Esophagus squamous epithelium (tissue), 5 donors: ENCODE measurements at regions not wholly inside any gene's neighbourhood (a gene's known extent, or its start where the extent isn't known, plus 50 kb on each side); places are given as distances from the start of the nearest gene placed in this dataset.

ENCODE experiments used
- DNase-seq: peaks from one replicate; lab custom pipeline; 2025; lab: John Stamatoyannopoulos, UW
- H3K27ac ChIP-seq, 4 donors: fragments of 200-600 bp; sonication (generic); one replicate each; pipeline ENCODE4 v1.5.1; 2016 to 2019; ENCODE audit warnings: mild to moderate bottlenecking in 1 of 4
- H3K27me3 ChIP-seq, 4 donors: fragments of 200-600 bp; sonication (generic); 1 replicate in 3 of 4; 2 replicates in 1 of 4; pipeline versions ENCODE4 v1.5.1 to v1.6.0; 2017 to 2021; ENCODE audit warnings: antibody characterized with exemption in 1 of 4
- H3K36me3 ChIP-seq, 3 donors: fragments of 200-600 bp; sonication (generic); one replicate each; pipeline ENCODE4 v1.5.1; 2016 to 2019
- H3K4me1 ChIP-seq, 3 donors: fragments of 200-600 bp; sonication (generic); one replicate each; pipeline ENCODE4 v1.5.1; 2017 to 2019
- H3K4me3 ChIP-seq, 4 donors: fragments of 200-600 bp; sonication (generic); 1 replicate in 3 of 4; 2 replicates in 1 of 4; pipeline ENCODE4 v1.5.1; 2016 to 2019; ENCODE audit warnings: mild to moderate bottlenecking in 2 of 4, moderate library complexity in 1 of 4
- H3K9me3 ChIP-seq, 3 donors: fragments of 200-600 bp; sonication (generic); one replicate each; pipeline ENCODE4 v1.5.1; 2016 to 2019
- POLR2A ChIP-seq, 4 donors: fragments of 450-650 bp; IDR thresholded peaks; one replicate each; pipeline ENCODE4 v1.6.1; 2017; ENCODE audit warnings: antibody characterized with exemption in 4 of 4, mild to moderate bottlenecking in 4 of 4, moderate library complexity in 3 of 4
- WGBS, 2 donors: methylation state at CpG; one replicate each; pipeline ENCODE4 v1.1.5; 2018; 5-methylcytosine and 5-hydroxymethylcytosine counted together
- intact Hi-C: fragments of 100-400 bp; cut with DNase I; formaldehyde crosslinking; loops from one replicate; pipeline ENCODE4 v1.15.0; 2022
- TF ChIP-seq, protein P1 (sequence below), 6 experiments: fragments of 450-650 bp in 4 of 6; fragments of 200-600 bp in 2 of 6; sonication (generic) in 2 of 6; IDR thresholded peaks; one replicate each; pipeline ENCODE4 v1.5.1; 2016 to 2019; ENCODE audit warnings: antibody characterized with exemption in 6 of 6, mild to moderate bottlenecking in 4 of 6, moderate library complexity in 4 of 6
- donor health status: DM: yes; HTN: yes; CAD: no.

DNA sequence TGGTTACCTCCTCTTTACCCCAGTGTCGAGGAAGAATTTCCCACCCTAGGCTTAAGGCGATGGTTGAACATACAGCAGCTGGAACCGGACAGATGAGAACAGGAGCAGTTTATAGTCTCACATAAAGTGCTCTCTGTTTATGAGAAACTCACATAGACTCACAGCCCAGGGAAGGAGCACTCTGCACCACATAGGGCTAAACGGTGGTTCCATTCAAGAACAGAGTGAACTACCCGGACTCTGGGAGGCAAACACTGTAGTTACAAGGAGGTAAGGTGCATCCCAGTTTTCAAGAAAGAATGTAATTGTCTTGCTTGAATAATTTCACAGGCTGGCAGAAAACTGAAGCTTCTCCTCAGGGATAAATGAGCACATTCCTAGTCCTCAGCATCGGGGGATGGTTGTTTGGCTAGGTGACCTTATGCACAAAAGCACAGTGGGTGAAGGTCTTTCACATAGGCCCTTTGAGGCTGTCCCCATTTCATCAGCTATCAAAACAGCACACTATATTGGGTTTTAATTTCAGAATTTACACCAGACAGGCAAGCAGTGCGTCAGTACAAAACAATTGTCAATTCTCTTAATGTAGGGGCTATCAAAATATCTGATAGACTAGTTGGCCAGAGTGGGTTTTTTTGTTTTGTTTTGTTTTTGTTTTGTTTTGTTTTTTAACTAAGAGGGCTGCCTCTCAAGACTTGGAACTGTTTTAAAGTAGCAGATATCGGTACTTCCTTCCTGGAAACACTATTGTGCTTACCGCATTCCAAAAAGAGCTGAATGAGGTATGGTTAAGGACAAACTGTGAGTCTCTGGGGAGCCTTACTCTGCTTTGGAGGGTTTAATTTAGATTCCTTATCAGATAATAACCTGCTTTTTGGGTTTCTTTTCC is 918.1 kb upstream of the CDH8 start:
- DNase-seq = no peak
- no peaks in the 10 kb centered on the region for H3K4me1 ChIP-seq
- H3K9me3 ChIP-seq = no peaks in the 10 kb centered on the region
- no peak overlapping the region for H3K27ac ChIP-seq
- TF ChIP-seq POLR2A (IDR thresholded peaks at IDR 0.05) = no peak
- TF ChIP-seq, protein P1, sequence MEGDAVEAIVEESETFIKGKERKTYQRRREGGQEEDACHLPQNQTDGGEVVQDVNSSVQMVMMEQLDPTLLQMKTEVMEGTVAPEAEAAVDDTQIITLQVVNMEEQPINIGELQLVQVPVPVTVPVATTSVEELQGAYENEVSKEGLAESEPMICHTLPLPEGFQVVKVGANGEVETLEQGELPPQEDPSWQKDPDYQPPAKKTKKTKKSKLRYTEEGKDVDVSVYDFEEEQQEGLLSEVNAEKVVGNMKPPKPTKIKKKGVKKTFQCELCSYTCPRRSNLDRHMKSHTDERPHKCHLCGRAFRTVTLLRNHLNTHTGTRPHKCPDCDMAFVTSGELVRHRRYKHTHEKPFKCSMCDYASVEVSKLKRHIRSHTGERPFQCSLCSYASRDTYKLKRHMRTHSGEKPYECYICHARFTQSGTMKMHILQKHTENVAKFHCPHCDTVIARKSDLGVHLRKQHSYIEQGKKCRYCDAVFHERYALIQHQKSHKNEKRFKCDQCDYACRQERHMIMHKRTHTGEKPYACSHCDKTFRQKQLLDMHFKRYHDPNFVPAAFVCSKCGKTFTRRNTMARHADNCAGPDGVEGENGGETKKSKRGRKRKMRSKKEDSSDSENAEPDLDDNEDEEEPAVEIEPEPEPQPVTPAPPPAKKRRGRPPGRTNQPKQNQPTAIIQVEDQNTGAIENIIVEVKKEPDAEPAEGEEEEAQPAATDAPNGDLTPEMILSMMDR (IDR thresholded peaks at IDR 0.05) = no peak
- H3K4me3 ChIP-seq = no peak overlapping the region
- intact Hi-C loops = no loop called here
- H3K36me3 ChIP-seq = no peaks in the 10 kb centered on the region
- peaks cover 0 to 5% (median 0%) of the 10 kb centered on the region in 4 donors for H3K27me3 ChIP-seq
- 52 to 57% methylated on average over 9 of the region's 9 CpGs for WGBS, 2 donors

- no peaks in the 10 kb centered on the region for H3K9me3 ChIP-seq
- H3K27ac ChIP-seq = no peak overlapping the region
- H3K4me1 ChIP-seq = no peaks in the 10 kb centered on the region
- no peak overlapping the region for H3K4me3 ChIP-seq
- DNase-seq = no peak
- H3K36me3 ChIP-seq = no peaks in the 10 kb centered on the region
- no peak for TF ChIP-seq POLR2A (IDR thresholded peaks at IDR 0.05)
- TF ChIP-seq, protein P1 (IDR thresholded peaks at IDR 0.05) = no peak
- intact Hi-C loops = no loop called here
- 18 to 25% methylated on average over 4 of the region's 4 CpGs for WGBS, 2 donors
- H3K27me3 ChIP-seq = peaks cover 0 to 5% (median 0%) of the 10 kb centered on the region in 4 donors
These were observed 914.1 kb upstream of the CDH8 start for GRCh38 chr16:62950351-62950750.

DNA sequence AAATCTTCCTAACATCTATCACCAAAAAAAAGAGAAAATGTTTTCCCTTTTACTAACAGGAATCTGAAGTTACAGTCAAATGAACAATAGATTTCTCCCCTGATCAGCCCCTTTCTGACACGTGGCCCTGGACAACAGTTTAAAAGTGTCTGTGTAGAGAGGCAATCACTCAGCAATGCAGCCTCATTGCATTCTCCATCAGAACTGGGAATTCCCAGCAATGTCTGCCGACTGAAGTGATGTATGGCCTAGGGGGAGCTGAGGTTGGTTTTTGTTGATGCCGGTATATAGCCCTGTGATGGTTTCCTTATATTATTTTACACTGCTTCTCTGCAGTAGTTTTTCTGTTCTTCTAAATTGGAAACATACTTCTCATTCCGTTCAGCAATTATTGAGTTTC is 904.3 kb upstream of the CDH8 start:
- 38 to 54% methylated on average over 4 of the region's 4 CpGs for WGBS, 2 donors
- TF ChIP-seq, protein P1 (IDR thresholded peaks at IDR 0.05) = no peak
- no peak for TF ChIP-seq POLR2A (IDR thresholded peaks at IDR 0.05)
- no peak for DNase-seq
- Histone ChIP-seq H3K36me3 (no peaks in the 10 kb centered on the region), H3K27ac (no peak overlapping the region), H3K27me3 (no peaks in the 10 kb centered on the region), H3K4me3 (no peak overlapping the region), H3K4me1 (no peaks in the 10 kb centered on the region), H3K9me3 (no peaks in the 10 kb centered on the region)
- intact Hi-C loops = no loop called here

DNA sequence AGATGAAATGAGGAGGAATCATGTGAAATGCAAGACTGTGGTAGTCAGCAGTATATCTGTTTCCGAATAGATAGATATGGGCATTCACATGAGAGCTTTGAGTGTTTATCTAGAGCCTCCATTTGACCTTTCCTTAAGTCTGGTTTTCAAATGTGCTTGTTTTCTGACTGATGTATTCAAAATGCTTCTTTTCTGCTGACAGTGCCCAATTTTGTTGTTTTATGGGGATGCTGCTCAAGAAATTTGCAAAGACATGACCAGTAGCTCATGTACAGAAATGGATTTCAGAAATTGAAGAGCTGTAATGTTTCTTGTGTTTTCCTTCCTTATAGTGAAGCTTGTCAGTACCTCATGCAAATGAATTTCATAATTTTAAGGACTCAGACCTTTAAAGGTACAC is 903.4 kb upstream of the CDH8 start:
- TF ChIP-seq POLR2A (IDR thresholded peaks at IDR 0.05) = no peak
- TF ChIP-seq, protein P1 (IDR thresholded peaks at IDR 0.05) = no peak
- H3K36me3 ChIP-seq = no peaks in the 10 kb centered on the region
- H3K4me1 ChIP-seq = no peaks in the 10 kb centered on the region
- no peak overlapping the region for H3K4me3 ChIP-seq
- no peaks in the 10 kb centered on the region for H3K9me3 ChIP-seq
- no peak overlapping the region for H3K27ac ChIP-seq
- intact Hi-C loops = no loop called here
- H3K27me3 ChIP-seq = no peaks in the 10 kb centered on the region
- 77 to 78% methylated on average over 1 of the region's 1 CpG for WGBS, 2 donors
- DNase-seq = no peak

- intact Hi-C loops = no loop called here
- TF ChIP-seq, protein P1 (IDR thresholded peaks at IDR 0.05) = no peak
- no peaks in the 10 kb centered on the region for H3K27me3 ChIP-seq
These were observed 897.7 kb upstream of the CDH8 start for GRCh38 chr16:62933929-62934328.

More at GRCh38 chr16:62933929-62934328, 897.7 kb upstream of the CDH8 start:
- H3K27ac ChIP-seq = no peak overlapping the region
- H3K36me3 ChIP-seq = no peaks in the 10 kb centered on the region
- DNase-seq = no peak
- no peaks in the 10 kb centered on the region for H3K4me1 ChIP-seq
- H3K9me3 ChIP-seq = no peaks in the 10 kb centered on the region
- 34 to 53% methylated on average over 4 of the region's 4 CpGs for WGBS, 2 donors
- no peak overlapping the region for H3K4me3 ChIP-seq
